H9 (cell line): ENCODE measurements at regions not wholly inside any gene's neighbourhood (a gene's known extent, or its start where the extent isn't known, plus 50 kb on each side); places are given as distances from the start of the nearest gene placed in this dataset.

Experiments used
- DNase-seq: peaks from one replicate; pipeline ENCODE4 v3.0.0-alpha.2; 2017
- H2AFZ ChIP-seq: one replicate; pipeline ENCODE4 v1.6.1; 2013; ENCODE audit warnings: mild to moderate bottlenecking, low read length, control low read depth, moderate library complexity
- H2AK5ac ChIP-seq: 2 replicates; pipeline ENCODE4 v1.6.1; 2013; ENCODE audit warnings: low read length, control low read depth, mixed read lengths; ENCODE audit not compliant: insufficient read length
- H2BK120ac ChIP-seq: one replicate; pipeline ENCODE4 v1.6.1; 2013; ENCODE audit warnings: low read depth, mild to moderate bottlenecking, low read length, control low read depth, inconsistent platforms; ENCODE audit not compliant: poor library complexity, severe bottlenecking
- H2BK12ac ChIP-seq: 2 replicates; pipeline ENCODE4 v1.6.1; 2013; ENCODE audit warnings: low read length, control low read depth, mixed read lengths, low read depth; ENCODE audit not compliant: insufficient read length
- H2BK15ac ChIP-seq: 2 replicates; pipeline ENCODE4 v1.6.1; 2013; ENCODE audit warnings: low read depth, low read length, control low read depth
- H2BK20ac ChIP-seq: one replicate; pipeline ENCODE4 v1.6.1; 2013; ENCODE audit warnings: low read depth, mild to moderate bottlenecking, low read length, control low read depth, inconsistent platforms; ENCODE audit not compliant: poor library complexity, severe bottlenecking
- H2BK5ac ChIP-seq: 2 replicates; pipeline ENCODE4 v1.6.1; 2013; ENCODE audit warnings: low read length, control low read depth, mixed read lengths; ENCODE audit not compliant: insufficient read length
- H3K14ac ChIP-seq: 2 replicates; pipeline ENCODE4 v1.6.1; 2013; ENCODE audit warnings: low read length, control low read depth; ENCODE audit not compliant: insufficient read depth
- H3K18ac ChIP-seq: 2 replicates; pipeline ENCODE4 v1.6.1; 2013; ENCODE audit warnings: low read depth, mild to moderate bottlenecking, mixed read lengths, low read length, control low read depth; ENCODE audit not compliant: insufficient read length
- H3K23ac ChIP-seq: 2 replicates; pipeline ENCODE4 v1.6.1; 2013; ENCODE audit warnings: low read length, control low read depth, mixed read lengths, low read depth; ENCODE audit not compliant: insufficient read length
- H3K23me2 ChIP-seq: 2 replicates; pipeline ENCODE4 v1.6.1; 2013; ENCODE audit warnings: low read depth, mild to moderate bottlenecking, mixed read lengths, low read length, control low read depth; ENCODE audit not compliant: insufficient read length, poor library complexity, severe bottlenecking
- H3K27ac ChIP-seq: 2 replicates; pipeline ENCODE4 v1.5.1; 2013; ENCODE audit warnings: low read length, control low read depth, mixed read lengths, low read depth; ENCODE audit not compliant: insufficient read length
- H3K27me3 ChIP-seq: 2 replicates; pipeline ENCODE4 v1.6.1; 2013; ENCODE audit warnings: low read length, control low read depth, inconsistent platforms; ENCODE audit not compliant: insufficient read depth
- H3K4ac ChIP-seq: 2 replicates; pipeline ENCODE4 v1.6.1; 2013; ENCODE audit warnings: low read depth, mild to moderate bottlenecking, control low read depth, inconsistent platforms, low read length, moderate library complexity
- H3K4me1 ChIP-seq: 2 replicates; pipeline ENCODE4 v1.6.1; 2013; ENCODE audit warnings: low read length, control low read depth, inconsistent platforms; ENCODE audit not compliant: insufficient read depth
- H3K4me2 ChIP-seq: 2 replicates; pipeline ENCODE4 v1.6.1; 2013; ENCODE audit warnings: low read length, control low read depth, mixed read lengths; ENCODE audit not compliant: insufficient read length, insufficient read depth
- H3K56ac ChIP-seq: 2 replicates; pipeline ENCODE4 v1.6.1; 2013; ENCODE audit warnings: low read depth, mild to moderate bottlenecking, mixed read lengths, low read length, control low read depth; ENCODE audit not compliant: insufficient read length
- H3K79me1 ChIP-seq: 2 replicates; pipeline ENCODE4 v1.6.1; 2013; ENCODE audit warnings: low read depth, mild to moderate bottlenecking, moderate library complexity, low read length, control low read depth, inconsistent platforms; ENCODE audit not compliant: insufficient read depth, poor library complexity, severe bottlenecking
- H3K79me2 ChIP-seq: 2 replicates; pipeline ENCODE4 v1.6.1; 2013; ENCODE audit warnings: low read length, control low read depth, inconsistent platforms; ENCODE audit not compliant: insufficient read depth
- H3K9ac ChIP-seq: 2 replicates; pipeline ENCODE4 v1.6.1; 2013; ENCODE audit warnings: low read length, control low read depth, mixed read lengths; ENCODE audit not compliant: insufficient read length; ENCODE audit errors: extremely low read depth
- H3K9me3 ChIP-seq: one replicate; pipeline ENCODE4 v1.6.1; 2013; ENCODE audit warnings: low read depth, low read length, inconsistent platforms; ENCODE audit not compliant: control insufficient read depth
- H3T11ph ChIP-seq: one replicate; pipeline ENCODE4 v1.6.1; 2013; ENCODE audit warnings: mild to moderate bottlenecking, low read length, control low read depth, inconsistent platforms
- H4K20me1 ChIP-seq: one replicate; pipeline ENCODE4 v1.6.1; 2013; ENCODE audit not compliant: control insufficient read depth, insufficient read length, insufficient read depth
- H4K5ac ChIP-seq: 2 replicates; pipeline ENCODE4 v1.6.1; 2013; ENCODE audit warnings: low read depth, mild to moderate bottlenecking, mixed read lengths, low read length, control low read depth; ENCODE audit not compliant: insufficient read length
- H4K8ac ChIP-seq: replicated peaks from 2 replicates; pipeline ENCODE4 v1.6.1; 2013; ENCODE audit warnings: low read length, control low read depth, mixed read lengths, low read depth; ENCODE audit not compliant: insufficient read length
- H4K91ac ChIP-seq: 2 replicates; pipeline ENCODE4 v1.6.1; 2013; ENCODE audit warnings: low read depth, mild to moderate bottlenecking, moderate library complexity, mixed read lengths, low read length, control low read depth; ENCODE audit not compliant: insufficient read length
- H3K27ac Mint-ChIP-seq, 3 experiments: 2 replicates in 2 of 3; 3 replicates in 1 of 3; pipeline ENCODE4 v1.8.0; 2020 to 2021; ENCODE audit warnings: mixed read lengths in 3 of 3, mild to moderate bottlenecking in 1 of 3, moderate library complexity in 1 of 3
- H3K27me3 Mint-ChIP-seq: 2 replicates; pipeline ENCODE4 v1.8.0; 2021; ENCODE audit warnings: low read depth, mild to moderate bottlenecking, moderate library complexity, mixed read lengths
- H3K36me3 Mint-ChIP-seq, 3 experiments: 2 replicates in 2 of 3; 3 replicates in 1 of 3; pipeline ENCODE4 v1.8.0; 2020 to 2021; ENCODE audit warnings: low read depth in 3 of 3, mixed read lengths in 3 of 3; ENCODE audit not compliant: insufficient read depth in 1 of 3
- H3K4me1 Mint-ChIP-seq, 2 experiments: 2 replicates each; pipeline ENCODE4 v1.8.0; 2020; ENCODE audit warnings: mixed read lengths in 2 of 2
- H3K4me3 Mint-ChIP-seq, 2 experiments: 2 replicates in 1 of 2; 3 replicates in 1 of 2; pipeline ENCODE4 v1.8.0; 2020 to 2021; ENCODE audit warnings: mild to moderate bottlenecking in 2 of 2, mixed read lengths in 2 of 2, moderate library complexity in 1 of 2
- H3K9me3 Mint-ChIP-seq, 2 experiments: 2 replicates in 1 of 2; 3 replicates in 1 of 2; pipeline ENCODE4 v1.8.0; 2020; ENCODE audit warnings: mild to moderate bottlenecking in 2 of 2, mixed read lengths in 2 of 2, moderate library complexity in 1 of 2
- CTCF ChIP-seq: fragments of 200-600 bp; sonication (generic); conservative IDR thresholded peaks from 3 replicates; pipeline ENCODE4 v1.8.0; 2021; ENCODE audit warnings: antibody characterized with exemption, mild to moderate bottlenecking
- WGBS: extraction: QIAGEN DNeasy Blood & Tissue Kit; methylation state at CpG from one replicate; pipeline ENCODE4 v1.1.7; 2013; ENCODE audit warnings: missing lambda C conversion rate, low lambda C conversion rate, mixed read lengths; ENCODE audit not compliant: insufficient read length; ENCODE audit errors: extremely low coverage; 5-methylcytosine and 5-hydroxymethylcytosine counted together

GRCh38 chr13:105030851-105031250, 1504.6 kb downstream of the EFNB2 start:
- H3K79me2 ChIP-seq, result no peaks in the 10 kb centered on the region
- no peaks in the 10 kb centered on the region for H3K23me2 ChIP-seq
- no peaks in the 10 kb centered on the region for H3K36me3 Mint-ChIP-seq
- no peak overlapping the region for H2BK12ac ChIP-seq
- TF ChIP-seq CTCF, result no peak
- no peak overlapping the region for H4K5ac ChIP-seq
- no peak overlapping the region for H3K23ac ChIP-seq
- no peaks in the 10 kb centered on the region for H4K20me1 ChIP-seq
- H2AFZ ChIP-seq, result no peak overlapping the region
- no peak overlapping the region for H2BK20ac ChIP-seq
- no peak overlapping the region for H3K27ac Mint-ChIP-seq
- H3K4me1 Mint-ChIP-seq, result peaks cover 23 to 32% of the 10 kb centered on the region in 2 experiments
- H3K9me3 ChIP-seq, result no peaks in the 10 kb centered on the region
- peaks cover 2% of the 10 kb centered on the region; the same call in 1 of the 2 replicates for H3K4me1 ChIP-seq
- H3K27me3 ChIP-seq, result no peaks in the 10 kb centered on the region
- H3K4me2 ChIP-seq, result no peak overlapping the region
- H3K18ac ChIP-seq, result no peak overlapping the region
- no peak overlapping the region for H3T11ph ChIP-seq
- H3K9ac ChIP-seq, result no peak overlapping the region
- no peaks in the 10 kb centered on the region for H3K79me1 ChIP-seq
- no peak overlapping the region for H3K27ac ChIP-seq
- H3K4ac ChIP-seq, result no peak overlapping the region
- H2AK5ac ChIP-seq, result no peak overlapping the region
- no peak overlapping the region for H2BK120ac ChIP-seq
- no peaks in the 10 kb centered on the region for H3K9me3 Mint-ChIP-seq
- no peaks in the 10 kb centered on the region for H3K27me3 Mint-ChIP-seq
- no peak overlapping the region for H4K91ac ChIP-seq
- H2BK5ac ChIP-seq, result no peak overlapping the region
- no peak for DNase-seq
- WGBS, result no CpG with 5 or more reads among the region's 3 CpGs
- no peak overlapping the region for H3K4me3 Mint-ChIP-seq
- H3K56ac ChIP-seq, result no peak overlapping the region
- H2BK15ac ChIP-seq, result no peak overlapping the region
- no peak overlapping the region for H3K14ac ChIP-seq
- no peak overlapping the region for H4K8ac ChIP-seq
